WTC11 (cell line): ENCODE measurements at regions not wholly inside any gene's neighbourhood (a gene's known extent, or its start where the extent isn't known, plus 50 kb on each side); places are given as distances from the start of the nearest gene placed in this dataset.

ENCODE experiments used
- ATAC-seq: fragments of 200-7000 bp; cut with Tn5 transposase; 2 replicates; pipeline ENCODE4 v1.10.0; 2021; ENCODE audit warnings: mild to moderate bottlenecking, moderate library complexity
- CTCF ChIA-PET: fragments of 300-600 bp; sonication (Branson Sonifier 250); formaldehyde crosslinking; loops from one replicate; lab custom pipeline; 2021; ENCODE audit warnings: antibody characterized with exemption; lab: Charles Lee
- POLR2A ChIA-PET: fragments of 350-600 bp; sonication (Branson Sonifier 250); formaldehyde crosslinking; loops from one replicate; lab custom pipeline; 2021; ENCODE audit warnings: antibody characterized with exemption; lab: Charles Lee
- DNase-seq: peaks from one replicate; pipeline ENCODE4 v3.0.0; 2021; ENCODE audit warnings: low spot score
- H3K27ac Mint-ChIP-seq: 2 replicates; pipeline ENCODE4 v1.8.0; 2021; ENCODE audit warnings: mixed read lengths
- H3K27me3 Mint-ChIP-seq: 2 replicates; pipeline ENCODE4 v1.8.0; 2021; ENCODE audit warnings: low read depth, mild to moderate bottlenecking, moderate library complexity, mixed read lengths
- H3K36me3 Mint-ChIP-seq: 2 replicates; pipeline ENCODE4 v1.8.0; 2021; ENCODE audit warnings: mixed read lengths
- H3K4me1 Mint-ChIP-seq: 2 replicates; pipeline ENCODE4 v1.8.0; 2022; ENCODE audit warnings: mixed read lengths
- H3K4me3 Mint-ChIP-seq: 2 replicates; pipeline ENCODE4 v1.8.0; 2021; ENCODE audit warnings: mild to moderate bottlenecking, moderate library complexity, mixed read lengths
- H3K9me3 Mint-ChIP-seq: 2 replicates; pipeline ENCODE4 v1.8.0; 2021; ENCODE audit warnings: mixed read lengths
- AR ChIP-seq: fragments of 250-450 bp; sonication (Bioruptor Pico); IDR thresholded peaks from 2 replicates; pipeline ENCODE4 v1.9.0; 2021; ENCODE audit warnings: mild to moderate bottlenecking
- ATF1 ChIP-seq: sonication (generic); formaldehyde crosslinking; IDR thresholded peaks from 2 replicates; pipeline ENCODE4 v1.8.1; 2023; ENCODE audit warnings: mild to moderate bottlenecking, moderate library complexity, missing genetic modification reagents
- ATF6 ChIP-seq: sonication (generic); formaldehyde crosslinking; IDR thresholded peaks from 2 replicates; pipeline ENCODE4 v1.8.1; 2023; ENCODE audit warnings: mild to moderate bottlenecking, missing genetic modification reagents
- E2F5 ChIP-seq: sonication (generic); formaldehyde crosslinking; IDR thresholded peaks from 2 replicates; pipeline ENCODE4 v1.8.1; 2022; ENCODE audit warnings: mild to moderate bottlenecking, moderate library complexity, missing genetic modification reagents
- EMX1 ChIP-seq: fragments of 250-450 bp; sonication (Bioruptor Pico); IDR thresholded peaks from 2 replicates; pipeline ENCODE4 v1.8.0; 2021; ENCODE audit warnings: mild to moderate bottlenecking
- FOXP4 ChIP-seq: sonication (generic); formaldehyde crosslinking; IDR thresholded peaks from 2 replicates; pipeline ENCODE4 v1.8.0; 2022; ENCODE audit warnings: mild to moderate bottlenecking, missing genetic modification reagents
- HMGA2 ChIP-seq: fragments of 250-450 bp; sonication (Bioruptor Pico); IDR thresholded peaks from 2 replicates; pipeline ENCODE4 v1.4.0; 2021; ENCODE audit warnings: mild to moderate bottlenecking, moderate library complexity
- HMGXB4 ChIP-seq: sonication (generic); formaldehyde crosslinking; IDR thresholded peaks from 2 replicates; pipeline ENCODE4 v1.8.1; 2023; ENCODE audit warnings: mild to moderate bottlenecking, moderate library complexity, missing genetic modification reagents
- JUN ChIP-seq: sonication (generic); formaldehyde crosslinking; IDR thresholded peaks from 2 replicates; pipeline ENCODE4 v1.8.0; 2023; ENCODE audit warnings: mild to moderate bottlenecking, missing genetic modification reagents
- MXD4 ChIP-seq: fragments of 250-450 bp; sonication (Bioruptor Pico); IDR thresholded peaks from 2 replicates; pipeline ENCODE4 v1.8.0; 2021; ENCODE audit warnings: mild to moderate bottlenecking, moderate library complexity, borderline replicate concordance
- NFYB ChIP-seq: sonication (generic); formaldehyde crosslinking; conservative IDR thresholded peaks from 2 replicates; pipeline ENCODE4 v1.8.0; 2022; ENCODE audit warnings: low read depth, missing genetic modification reagents
- NR1H2 ChIP-seq: sonication (generic); formaldehyde crosslinking; IDR thresholded peaks from 2 replicates; pipeline ENCODE4 v1.9.0; 2021; ENCODE audit warnings: mild to moderate bottlenecking, moderate library complexity, missing genetic modification reagents
- NR2C2 ChIP-seq: sonication (generic); formaldehyde crosslinking; IDR thresholded peaks from 2 replicates; pipeline ENCODE4 v1.8.0; 2022; ENCODE audit warnings: mild to moderate bottlenecking, missing genetic modification reagents
- NR3C1 ChIP-seq: sonication (generic); formaldehyde crosslinking; conservative IDR thresholded peaks from 2 replicates; pipeline ENCODE4 v1.8.1; 2023; ENCODE audit warnings: low read depth, mild to moderate bottlenecking, missing genetic modification reagents
- PRRX2 ChIP-seq: fragments of 250-450 bp; sonication (Bioruptor Pico); IDR thresholded peaks from 2 replicates; pipeline ENCODE4 v1.8.0; 2021; ENCODE audit warnings: mild to moderate bottlenecking
- RELA ChIP-seq: sonication (generic); formaldehyde crosslinking; IDR thresholded peaks from 2 replicates; pipeline ENCODE4 v1.8.1; 2022; ENCODE audit warnings: missing genetic modification reagents, mild to moderate bottlenecking, borderline replicate concordance
- RORB ChIP-seq: fragments of 250-450 bp; sonication (Bioruptor Pico); IDR thresholded peaks from 2 replicates; pipeline ENCODE4 v1.9.0; 2021; ENCODE audit warnings: mild to moderate bottlenecking
- SOX15 ChIP-seq: fragments of 250-450 bp; sonication (Bioruptor Pico); IDR thresholded peaks from 2 replicates; pipeline ENCODE4 v1.9.0; 2021; ENCODE audit warnings: mild to moderate bottlenecking
- TCF7 ChIP-seq: sonication (generic); formaldehyde crosslinking; IDR thresholded peaks from 2 replicates; pipeline ENCODE4 v1.8.0; 2022; ENCODE audit warnings: mild to moderate bottlenecking, low read depth, missing genetic modification reagents, moderate library complexity
- TF ChIP-seq, protein P1 (sequence below): fragments of 250-450 bp; sonication (Bioruptor Pico); IDR thresholded peaks from 2 replicates; pipeline ENCODE4 v1.9.0; 2021; ENCODE audit warnings: mild to moderate bottlenecking, borderline replicate concordance
- TF ChIP-seq, protein P2 (sequence below): sonication (generic); formaldehyde crosslinking; conservative IDR thresholded peaks from 2 replicates; pipeline ENCODE4 v1.8.1; 2022; ENCODE audit warnings: mild to moderate bottlenecking, missing genetic modification reagents
- TF ChIP-seq, protein P3 (sequence below): sonication (generic); formaldehyde crosslinking; IDR thresholded peaks from 2 replicates; pipeline ENCODE4 v1.8.0; 2022; ENCODE audit warnings: mild to moderate bottlenecking, missing genetic modification reagents

GRCh38 chr2:2638547-2639220, 307.6 kb upstream of the MYT1L start (continued):
- TF ChIP-seq, protein P1, sequence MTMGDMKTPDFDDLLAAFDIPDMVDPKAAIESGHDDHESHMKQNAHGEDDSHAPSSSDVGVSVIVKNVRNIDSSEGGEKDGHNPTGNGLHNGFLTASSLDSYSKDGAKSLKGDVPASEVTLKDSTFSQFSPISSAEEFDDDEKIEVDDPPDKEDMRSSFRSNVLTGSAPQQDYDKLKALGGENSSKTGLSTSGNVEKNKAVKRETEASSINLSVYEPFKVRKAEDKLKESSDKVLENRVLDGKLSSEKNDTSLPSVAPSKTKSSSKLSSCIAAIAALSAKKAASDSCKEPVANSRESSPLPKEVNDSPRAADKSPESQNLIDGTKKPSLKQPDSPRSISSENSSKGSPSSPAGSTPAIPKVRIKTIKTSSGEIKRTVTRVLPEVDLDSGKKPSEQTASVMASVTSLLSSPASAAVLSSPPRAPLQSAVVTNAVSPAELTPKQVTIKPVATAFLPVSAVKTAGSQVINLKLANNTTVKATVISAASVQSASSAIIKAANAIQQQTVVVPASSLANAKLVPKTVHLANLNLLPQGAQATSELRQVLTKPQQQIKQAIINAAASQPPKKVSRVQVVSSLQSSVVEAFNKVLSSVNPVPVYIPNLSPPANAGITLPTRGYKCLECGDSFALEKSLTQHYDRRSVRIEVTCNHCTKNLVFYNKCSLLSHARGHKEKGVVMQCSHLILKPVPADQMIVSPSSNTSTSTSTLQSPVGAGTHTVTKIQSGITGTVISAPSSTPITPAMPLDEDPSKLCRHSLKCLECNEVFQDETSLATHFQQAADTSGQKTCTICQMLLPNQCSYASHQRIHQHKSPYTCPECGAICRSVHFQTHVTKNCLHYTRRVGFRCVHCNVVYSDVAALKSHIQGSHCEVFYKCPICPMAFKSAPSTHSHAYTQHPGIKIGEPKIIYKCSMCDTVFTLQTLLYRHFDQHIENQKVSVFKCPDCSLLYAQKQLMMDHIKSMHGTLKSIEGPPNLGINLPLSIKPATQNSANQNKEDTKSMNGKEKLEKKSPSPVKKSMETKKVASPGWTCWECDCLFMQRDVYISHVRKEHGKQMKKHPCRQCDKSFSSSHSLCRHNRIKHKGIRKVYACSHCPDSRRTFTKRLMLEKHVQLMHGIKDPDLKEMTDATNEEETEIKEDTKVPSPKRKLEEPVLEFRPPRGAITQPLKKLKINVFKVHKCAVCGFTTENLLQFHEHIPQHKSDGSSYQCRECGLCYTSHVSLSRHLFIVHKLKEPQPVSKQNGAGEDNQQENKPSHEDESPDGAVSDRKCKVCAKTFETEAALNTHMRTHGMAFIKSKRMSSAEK (CRISPR knock-in tag), result no peak
- TF ChIP-seq RORB (CRISPR knock-in tag) (no peak), EMX1 (no peak), AR (CRISPR knock-in tag) (no peak), MXD4 (CRISPR knock-in tag) (no peak), ATF1 (CRISPR knock-in tag) (no peak)

GRCh38 chr2:2636813-2637212, 305.7 kb upstream of the MYT1L start:
- CTCF ChIA-PET, result no interaction called here
- Mint-ChIP-seq H3K27me3 (no peaks in the 10 kb centered on the region), H3K27ac (no peak overlapping the region), H3K36me3 (no peaks in the 10 kb centered on the region), H3K9me3 (peaks cover 3% of the 10 kb centered on the region), H3K4me3 (no peak overlapping the region), H3K4me1 (peaks cover 7% of the 10 kb centered on the region)
- ATAC-seq, result no peak
- POLR2A ChIA-PET, result no interaction called here
- no peak for DNase-seq
- no peak for TF ChIP-seq SOX15 (CRISPR knock-in tag)
- no peak for TF ChIP-seq PRRX2 (CRISPR knock-in tag)
- no peak for TF ChIP-seq HMGA2 (CRISPR knock-in tag)
- no peak for TF ChIP-seq E2F5 (CRISPR knock-in tag)
- TF ChIP-seq RELA (CRISPR knock-in tag), result no peak
- no peak for TF ChIP-seq NR1H2 (CRISPR knock-in tag)
- no peak for TF ChIP-seq FOXP4 (CRISPR knock-in tag)
- TF ChIP-seq, protein P2, sequence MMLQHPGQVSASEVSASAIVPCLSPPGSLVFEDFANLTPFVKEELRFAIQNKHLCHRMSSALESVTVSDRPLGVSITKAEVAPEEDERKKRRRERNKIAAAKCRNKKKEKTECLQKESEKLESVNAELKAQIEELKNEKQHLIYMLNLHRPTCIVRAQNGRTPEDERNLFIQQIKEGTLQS (CRISPR knock-in tag), result no peak
- TF ChIP-seq HMGXB4 (CRISPR knock-in tag), result no peak
- no peak for TF ChIP-seq JUN
- no peak for TF ChIP-seq NR3C1 (CRISPR knock-in tag)
- no peak for TF ChIP-seq NR2C2 (CRISPR knock-in tag)
- TF ChIP-seq, protein P3, sequence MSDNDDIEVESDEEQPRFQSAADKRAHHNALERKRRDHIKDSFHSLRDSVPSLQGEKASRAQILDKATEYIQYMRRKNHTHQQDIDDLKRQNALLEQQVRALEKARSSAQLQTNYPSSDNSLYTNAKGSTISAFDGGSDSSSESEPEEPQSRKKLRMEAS, result no peak
- TF ChIP-seq NFYB (CRISPR knock-in tag), result no peak
- TF ChIP-seq ATF6, result no peak
- no peak for TF ChIP-seq TCF7
